HEK293T (cell line): ENCODE measurements at regions not wholly inside any gene's neighbourhood (a gene's known extent, or its start where the extent isn't known, plus 50 kb on each side); places are given as distances from the start of the nearest gene placed in this dataset.

Source experiments
- CTCF ChIA-PET: fragments of 350-600 bp; formaldehyde crosslinking; extraction: SDS; loops from one replicate; lab custom pipeline; 2021; ENCODE audit warnings: antibody characterized with exemption, inconsistent platforms; lab: Yijun Ruan, JAX
- POLR2A ChIA-PET: fragments of 350-600 bp; formaldehyde crosslinking; extraction: SDS; loops from one replicate; lab custom pipeline; 2020; ENCODE audit warnings: antibody characterized with exemption, inconsistent platforms; lab: Yijun Ruan, JAX
- DNase-seq: peaks from one replicate; pipeline ENCODE4 v3.0.0; 2012; ENCODE audit warnings: mixed read lengths; ENCODE audit errors: extremely low spot score
- ARNT ChIP-seq: fragments of 450-650 bp; IDR thresholded peaks from 2 replicates; pipeline ENCODE4 v1.6.1; 2017; ENCODE audit warnings: mild to moderate bottlenecking
- BHLHE40 ChIP-seq: fragments of 450-650 bp; IDR thresholded peaks from 2 replicates; pipeline ENCODE4 v1.6.1; 2016; ENCODE audit warnings: mild to moderate bottlenecking, moderate library complexity, borderline replicate concordance
- CTBP1 ChIP-seq: fragments of 450-650 bp; IDR thresholded peaks from 2 replicates; pipeline ENCODE4 v1.6.1; 2016; ENCODE audit warnings: borderline replicate concordance
- ELF4 ChIP-seq: fragments of 450-650 bp; IDR thresholded peaks from 2 replicates; pipeline ENCODE4 v1.6.1; 2017; ENCODE audit warnings: antibody characterized with exemption
- FOXA1 ChIP-seq: fragments of 450-650 bp; IDR thresholded peaks from 2 replicates; pipeline ENCODE4 v1.6.1; 2016; ENCODE audit warnings: mild to moderate bottlenecking
- FOXK2 ChIP-seq: fragments of 450-650 bp; IDR thresholded peaks from 2 replicates; pipeline ENCODE4 v1.6.1; 2016; ENCODE audit warnings: mild to moderate bottlenecking
- FOXM1 ChIP-seq: fragments of 450-650 bp; IDR thresholded peaks from 2 replicates; pipeline ENCODE4 v1.6.1; 2017; ENCODE audit warnings: mild to moderate bottlenecking, borderline replicate concordance
- HDGF ChIP-seq: fragments of 450-650 bp; IDR thresholded peaks from 2 replicates; pipeline ENCODE4 v1.6.1; 2017; ENCODE audit warnings: antibody characterized with exemption, borderline replicate concordance
- L3MBTL2 ChIP-seq: fragments of 450-650 bp; conservative IDR thresholded peaks from 2 replicates; pipeline ENCODE4 v1.6.1; 2016; ENCODE audit warnings: mild to moderate bottlenecking
- LEF1 ChIP-seq: fragments of 450-650 bp; IDR thresholded peaks from 2 replicates; pipeline ENCODE4 v1.6.1; 2017; ENCODE audit warnings: mild to moderate bottlenecking, borderline replicate concordance
- NFRKB ChIP-seq: fragments of 450-650 bp; IDR thresholded peaks from 2 replicates; pipeline ENCODE4 v1.6.1; 2016; ENCODE audit warnings: mild to moderate bottlenecking, moderate library complexity
- SP1 ChIP-seq: fragments of 450-650 bp; IDR thresholded peaks from 2 replicates; pipeline ENCODE4 v1.6.1; 2017
- SUZ12 ChIP-seq: fragments of 450-650 bp; IDR thresholded peaks from 2 replicates; pipeline ENCODE4 v1.6.1; 2016; ENCODE audit warnings: mild to moderate bottlenecking
- TARDBP ChIP-seq: fragments of 450-650 bp; IDR thresholded peaks from 2 replicates; pipeline ENCODE4 v1.6.1; 2016
- ZNF384 ChIP-seq: fragments of 450-650 bp; IDR thresholded peaks from 2 replicates; pipeline ENCODE4 v1.6.1; 2016
- TF ChIP-seq, protein P1 (sequence below): fragments of 450-650 bp; IDR thresholded peaks from 2 replicates; pipeline ENCODE4 v1.6.1; 2016

DNA sequence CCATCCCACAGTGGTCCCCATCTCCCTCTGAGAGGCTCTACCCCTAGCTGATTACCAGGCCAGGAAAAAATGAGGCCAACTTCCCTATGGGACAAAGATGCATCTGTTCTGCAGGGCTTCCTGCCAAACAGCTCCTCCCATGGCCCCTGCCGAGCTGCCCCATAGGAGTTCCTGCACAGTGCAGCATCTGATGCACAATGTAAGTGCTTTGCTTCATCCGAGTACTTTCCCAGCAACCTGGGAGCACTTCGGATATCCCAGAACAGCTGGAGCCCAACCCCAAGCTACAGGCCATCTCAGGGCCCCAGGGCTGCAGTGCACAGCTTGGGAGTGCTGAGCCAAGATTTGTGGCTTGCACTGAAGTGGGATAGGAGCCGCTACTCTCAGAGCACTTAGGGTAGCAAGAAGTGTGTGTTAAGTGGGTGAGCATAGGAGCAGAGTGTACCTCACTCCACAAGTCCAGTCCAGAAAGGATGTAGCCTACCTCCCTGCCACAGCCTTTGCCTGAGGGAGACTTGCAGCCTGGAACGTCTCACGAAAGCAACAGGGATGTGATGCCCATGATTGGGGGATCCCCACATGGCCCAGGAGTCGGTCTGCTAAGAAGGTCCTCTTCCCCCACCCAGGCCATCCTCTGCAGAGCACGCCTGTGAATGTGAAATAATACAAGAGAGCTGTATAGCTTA, 209.6 kb upstream of the VWC2 start:
- CTCF ChIA-PET: no interaction called here

DNA sequence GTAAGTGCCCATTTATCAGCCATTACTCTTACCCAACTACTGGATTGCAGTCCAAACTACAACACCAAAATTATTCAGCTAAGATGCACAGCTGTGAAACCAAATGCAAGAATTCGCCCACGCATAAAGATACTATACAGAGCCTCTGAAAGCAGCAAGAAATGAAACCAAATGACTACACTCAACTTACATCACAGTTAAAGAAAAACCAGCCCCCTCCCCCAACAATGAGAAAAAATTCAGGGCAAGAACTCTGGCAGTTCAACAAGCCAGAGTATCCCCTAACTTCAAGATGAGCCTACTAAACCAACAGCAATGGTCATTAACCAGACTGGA, 209.1 kb upstream of the VWC2 start:
- ChIA-PET CTCF (no interaction called here), POLR2A (no interaction called here)
- no peak for TF ChIP-seq CTBP1
- no peak for TF ChIP-seq BHLHE40
- no peak for TF ChIP-seq LEF1
- no peak for TF ChIP-seq TARDBP
- no peak for TF ChIP-seq ZNF384
- TF ChIP-seq, protein P1, sequence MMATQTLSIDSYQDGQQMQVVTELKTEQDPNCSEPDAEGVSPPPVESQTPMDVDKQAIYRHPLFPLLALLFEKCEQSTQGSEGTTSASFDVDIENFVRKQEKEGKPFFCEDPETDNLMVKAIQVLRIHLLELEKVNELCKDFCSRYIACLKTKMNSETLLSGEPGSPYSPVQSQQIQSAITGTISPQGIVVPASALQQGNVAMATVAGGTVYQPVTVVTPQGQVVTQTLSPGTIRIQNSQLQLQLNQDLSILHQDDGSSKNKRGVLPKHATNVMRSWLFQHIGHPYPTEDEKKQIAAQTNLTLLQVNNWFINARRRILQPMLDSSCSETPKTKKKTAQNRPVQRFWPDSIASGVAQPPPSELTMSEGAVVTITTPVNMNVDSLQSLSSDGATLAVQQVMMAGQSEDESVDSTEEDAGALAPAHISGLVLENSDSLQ: no peak
- no peak for TF ChIP-seq SP1
- TF ChIP-seq FOXK2: no peak
- TF ChIP-seq FOXM1: no peak
- TF ChIP-seq NFRKB: no peak
- TF ChIP-seq ARNT: no peak
- TF ChIP-seq ELF4: no peak
- TF ChIP-seq SUZ12: no peak
- TF ChIP-seq FOXA1: no peak
- TF ChIP-seq L3MBTL2: no peak
- no peak for TF ChIP-seq HDGF
- no peak for DNase-seq

More for the DNA sequence above, 209.6 kb upstream of the VWC2 start:
- POLR2A ChIA-PET: no interaction called here
- TF ChIP-seq CTBP1 (no peak), ARNT (no peak), FOXK2 (no peak), HDGF (no peak), SUZ12 (no peak), LEF1 (no peak), FOXM1 (no peak), L3MBTL2 (no peak), FOXA1 (no peak), ZNF384 (no peak), SP1 (no peak), NFRKB (no peak), BHLHE40 (no peak), ELF4 (no peak), TARDBP (no peak)
- TF ChIP-seq, protein P1: no peak
- no peak for DNase-seq

- TF ChIP-seq ZNF384 (no peak), ARNT (no peak), LEF1 (no peak), NFRKB (no peak), SP1 (no peak), CTBP1 (no peak), FOXM1 (no peak), SUZ12 (no peak), L3MBTL2 (no peak), TARDBP (no peak), HDGF (no peak), BHLHE40 (no peak), ELF4 (no peak), FOXA1 (no peak), FOXK2 (no peak)
- TF ChIP-seq, protein P1: no peak
- CTCF ChIA-PET: no interaction called here
- no peak for DNase-seq
- POLR2A ChIA-PET: no interaction called here
Observed at GRCh38 chr7:49577576-49577975, 195.9 kb upstream of the VWC2 start.

DNA sequence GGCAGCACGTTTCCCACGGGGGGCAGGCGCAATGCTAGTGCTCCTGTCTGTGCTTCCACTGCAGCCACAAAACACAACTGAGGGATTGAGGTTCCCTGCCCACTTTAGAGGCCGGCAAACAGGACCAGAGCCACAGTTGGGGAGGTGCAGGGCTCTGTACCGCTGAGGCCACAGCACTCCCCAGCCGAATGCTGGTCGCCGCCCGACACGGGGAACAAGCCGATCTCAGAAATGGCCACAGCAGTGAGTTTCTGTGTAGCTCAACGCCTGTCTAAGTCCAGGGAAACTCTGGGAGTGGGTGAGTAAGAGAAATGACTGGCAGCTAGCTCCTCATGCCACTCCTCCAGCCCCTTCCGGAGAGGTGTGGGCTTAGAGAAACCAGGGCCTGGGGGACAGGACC, 194.0 kb upstream of the VWC2 start:
- CTCF ChIA-PET: no interaction called here
- no peak for TF ChIP-seq NFRKB
- no peak for TF ChIP-seq CTBP1
- TF ChIP-seq ELF4: no peak
- no peak for TF ChIP-seq LEF1
- TF ChIP-seq TARDBP: no peak
- TF ChIP-seq L3MBTL2: no peak
- TF ChIP-seq, protein P1: no peak
- TF ChIP-seq ARNT: no peak
- TF ChIP-seq SP1: no peak
- no peak for DNase-seq
- POLR2A ChIA-PET: no interaction called here

GRCh38 chr7:49580000-49580399, 193.4 kb upstream of the VWC2 start:
- POLR2A ChIA-PET: no interaction called here
- CTCF ChIA-PET: no interaction called here
- DNase-seq: no peak
- no peak for TF ChIP-seq FOXK2
- no peak for TF ChIP-seq NFRKB
- TF ChIP-seq LEF1: no peak
- TF ChIP-seq FOXA1: no peak
- TF ChIP-seq FOXM1: no peak
- no peak for TF ChIP-seq SUZ12
- no peak for TF ChIP-seq L3MBTL2
- TF ChIP-seq, protein P1: no peak
- TF ChIP-seq CTBP1: no peak
- no peak for TF ChIP-seq TARDBP
- TF ChIP-seq BHLHE40: no peak
- TF ChIP-seq ZNF384: no peak
- no peak for TF ChIP-seq SP1
- TF ChIP-seq ARNT: no peak
